C4-2B (cell line): ENCODE measurements at regions not wholly inside any gene's neighbourhood (a gene's known extent, or its start where the extent isn't known, plus 50 kb on each side); places are given as distances from the start of the nearest gene placed in this dataset.

Source experiments
- H3K27ac ChIP-seq: fragments of 450-650 bp; 2 replicates; pipeline ENCODE4 v1.5.1; 2017
- CTCF ChIP-seq: fragments of 450-650 bp; conservative IDR thresholded peaks from 2 replicates; pipeline ENCODE4 v1.5.1; 2017; ENCODE audit warnings: mild to moderate bottlenecking
- ZFX ChIP-seq: fragments of 450-650 bp; IDR thresholded peaks from 2 replicates; pipeline ENCODE4 v1.6.1; 2017

GRCh38 chr3:23649448-23649847 is 156.3 kb upstream of the UBE2E1 start:
- TF ChIP-seq ZFX (no peak), CTCF (no peak)
- H3K27ac ChIP-seq: no peak overlapping the region

GRCh38 chr3:23650371-23651140 is 155.2 kb upstream of the UBE2E1 start:
- H3K27ac ChIP-seq: no peak overlapping the region
- TF ChIP-seq CTCF (no peak), ZFX (no peak)

- no peak overlapping the region for H3K27ac ChIP-seq
- TF ChIP-seq ZFX (no peak), CTCF (no peak)
These were observed 151.9 kb upstream of the UBE2E1 start for GRCh38 chr3:23653647-23654525.

GRCh38 chr3:23654571-23654970 is 151.2 kb upstream of the UBE2E1 start:
- H3K27ac ChIP-seq: no peak overlapping the region
- TF ChIP-seq CTCF (no peak), ZFX (no peak)

- no peak overlapping the region for H3K27ac ChIP-seq
- TF ChIP-seq CTCF (no peak), ZFX (no peak)
These were observed 150.0 kb upstream of the UBE2E1 start for GRCh38 chr3:23655749-23656148.

- H3K27ac ChIP-seq: no peak overlapping the region
- no peak for TF ChIP-seq CTCF
- no peak for TF ChIP-seq ZFX
These were observed 149.6 kb upstream of the UBE2E1 start for GRCh38 chr3:23656199-23656598.

- TF ChIP-seq ZFX: no peak
- TF ChIP-seq CTCF: no peak
- H3K27ac ChIP-seq: no peak overlapping the region
These were observed 148.9 kb upstream of the UBE2E1 start for GRCh38 chr3:23656821-23657220.
